ENCODE measurements at regions not wholly inside any gene's neighbourhood (a gene's known extent, or its start where the extent isn't known, plus 50 kb on each side); places are given as distances from the start of the nearest gene placed in this dataset.

- Mint-ChIP-seq H3K27me3 (no peaks in the 10 kb centered on the region), H3K36me3 (no peaks in the 10 kb centered on the region), H3K9me3 (peaks cover 0 to 22% (median 6%) of the 10 kb centered on the region in 8 donors), H3K4me3 (no peak overlapping the region), H3K27ac (no peak overlapping the region), H3K4me1 (no peaks in the 10 kb centered on the region)
- H3K4me1 ChIP-seq (ENCODE audit: insufficient read depth, low read length) = no peaks in the 10 kb centered on the region
- CTCF ChIA-PET (ENCODE audit: partially characterized antibody) = no interaction called here
- no peaks in the 10 kb centered on the region for H3K36me3 ChIP-seq (ENCODE audit: insufficient read depth, low read length)
- H3K27ac ChIP-seq (ENCODE audit: low read depth, low read length) = no peak overlapping the region
- H3K27me3 ChIP-seq (ENCODE audit: insufficient read depth, low read length) = no peaks in the 10 kb centered on the region
- H3K9me3 ChIP-seq (ENCODE audit: control insufficient read depth in 1 of 2, low read length in 2 of 2) = no peaks in the 10 kb centered on the region
- intact Hi-C loops (cut with micrococcal nuclease) = no loop called here
- no peak overlapping the region for H3K4me3 ChIP-seq (ENCODE audit: low read length in 2 of 2)
- POLR2A ChIA-PET (ENCODE audit: partially characterized antibody) = no interaction called here
- DNase-seq = no peak
Observed at GRCh38 chr2:163493359-163494298, 242.2 kb downstream of the FIGN start.

- Mint-ChIP-seq H3K4me3 (no peak overlapping the region), H3K27me3 (no peaks in the 10 kb centered on the region), H3K27ac (no peak overlapping the region), H3K4me1 (no peaks in the 10 kb centered on the region), H3K9me3 (peaks cover 0 to 15% (median under 1%) of the 10 kb centered on the region in 8 donors), H3K36me3 (no peaks in the 10 kb centered on the region)
- CTCF ChIA-PET (ENCODE audit: partially characterized antibody) = no interaction called here
- Histone ChIP-seq H3K4me3 (ENCODE audit: low read length in 2 of 2) (no peak overlapping the region), H3K27ac (ENCODE audit: low read depth, low read length) (no peak overlapping the region), H3K36me3 (ENCODE audit: insufficient read depth, low read length) (no peaks in the 10 kb centered on the region), H3K27me3 (ENCODE audit: insufficient read depth, low read length) (no peaks in the 10 kb centered on the region), H3K4me1 (ENCODE audit: insufficient read depth, low read length) (no peaks in the 10 kb centered on the region), H3K9me3 (ENCODE audit: control insufficient read depth in 1 of 2, low read length in 2 of 2) (no peaks in the 10 kb centered on the region)
- intact Hi-C loops (cut with micrococcal nuclease) = no loop called here
- POLR2A ChIA-PET (ENCODE audit: partially characterized antibody) = no interaction called here
- DNase-seq = no peak
Observed at GRCh38 chr2:163491850-163492249, 244.0 kb downstream of the FIGN start.

GRCh38 chr2:163490281-163490680 lies 245.5 kb downstream of the FIGN start:
- no peaks in the 10 kb centered on the region for H3K36me3 ChIP-seq (ENCODE audit: insufficient read depth, low read length)
- no peak overlapping the region for H3K27ac ChIP-seq (ENCODE audit: low read depth, low read length)
- Mint-ChIP-seq H3K9me3 (peaks cover 0 to 4% (median 0%) of the 10 kb centered on the region in 8 donors), H3K27ac (no peak overlapping the region), H3K4me1 (no peaks in the 10 kb centered on the region), H3K27me3 (no peaks in the 10 kb centered on the region), H3K36me3 (no peaks in the 10 kb centered on the region), H3K4me3 (no peak overlapping the region)
- H3K4me1 ChIP-seq (ENCODE audit: insufficient read depth, low read length) = no peaks in the 10 kb centered on the region
- ChIA-PET POLR2A (ENCODE audit: partially characterized antibody) (no interaction called here), CTCF (ENCODE audit: partially characterized antibody) (no interaction called here)
- no peak for DNase-seq
- intact Hi-C loops (cut with micrococcal nuclease) = no loop called here
- H3K9me3 ChIP-seq (ENCODE audit: control insufficient read depth in 1 of 2, low read length in 2 of 2) = no peaks in the 10 kb centered on the region
- no peak overlapping the region for H3K4me3 ChIP-seq (ENCODE audit: low read length in 2 of 2)
- no peaks in the 10 kb centered on the region for H3K27me3 ChIP-seq (ENCODE audit: insufficient read depth, low read length)

GRCh38 chr2:163481515-163481914 lies 254.3 kb downstream of the FIGN start:
- Histone ChIP-seq H3K27ac (ENCODE audit: low read depth, low read length) (no peak overlapping the region), H3K27me3 (ENCODE audit: insufficient read depth, low read length) (no peaks in the 10 kb centered on the region), H3K4me3 (ENCODE audit: low read length in 2 of 2) (no peak overlapping the region), H3K4me1 (ENCODE audit: insufficient read depth, low read length) (no peaks in the 10 kb centered on the region), H3K36me3 (ENCODE audit: insufficient read depth, low read length) (no peaks in the 10 kb centered on the region), H3K9me3 (ENCODE audit: control insufficient read depth in 1 of 2, low read length in 2 of 2) (no peaks in the 10 kb centered on the region)
- H3K27me3 Mint-ChIP-seq = no peaks in the 10 kb centered on the region
- H3K4me3 Mint-ChIP-seq = no peak overlapping the region
- intact Hi-C loops (cut with micrococcal nuclease) = no loop called here
- peaks cover 0 to 9% (median under 1%) of the 10 kb centered on the region in 8 donors for H3K9me3 Mint-ChIP-seq
- ChIA-PET POLR2A (ENCODE audit: partially characterized antibody) (no interaction called here), CTCF (ENCODE audit: partially characterized antibody) (no interaction called here)
- no peak for DNase-seq
- no peaks in the 10 kb centered on the region for H3K4me1 Mint-ChIP-seq
- no peak overlapping the region for H3K27ac Mint-ChIP-seq
- H3K36me3 Mint-ChIP-seq = no peaks in the 10 kb centered on the region

- Mint-ChIP-seq H3K9me3 (peaks cover 0 to 9% (median under 1%) of the 10 kb centered on the region in 8 donors), H3K36me3 (no peaks in the 10 kb centered on the region), H3K4me1 (no peaks in the 10 kb centered on the region), H3K27ac (no peak overlapping the region), H3K27me3 (no peaks in the 10 kb centered on the region), H3K4me3 (no peak overlapping the region)
- H3K4me3 ChIP-seq (ENCODE audit: low read length in 2 of 2) = no peak overlapping the region
- POLR2A ChIA-PET (ENCODE audit: partially characterized antibody) = no interaction called here
- H3K9me3 ChIP-seq (ENCODE audit: control insufficient read depth in 1 of 2, low read length in 2 of 2) = no peaks in the 10 kb centered on the region
- H3K4me1 ChIP-seq (ENCODE audit: insufficient read depth, low read length) = no peaks in the 10 kb centered on the region
- H3K36me3 ChIP-seq (ENCODE audit: insufficient read depth, low read length) = no peaks in the 10 kb centered on the region
- H3K27ac ChIP-seq (ENCODE audit: low read depth, low read length) = no peak overlapping the region
- no peaks in the 10 kb centered on the region for H3K27me3 ChIP-seq (ENCODE audit: insufficient read depth, low read length)
- CTCF ChIA-PET (ENCODE audit: partially characterized antibody) = no interaction called here
- intact Hi-C loops (cut with micrococcal nuclease) = no loop called here
- no peak for DNase-seq
Observed at GRCh38 chr2:163479599-163479998, 256.2 kb downstream of the FIGN start.

- H3K27ac ChIP-seq (ENCODE audit: low read depth, low read length) = no peak overlapping the region
- H3K4me1 ChIP-seq (ENCODE audit: insufficient read depth, low read length) = no peaks in the 10 kb centered on the region
- Mint-ChIP-seq H3K27me3 (no peaks in the 10 kb centered on the region), H3K27ac (no peak overlapping the region), H3K9me3 (peaks cover 0 to 13% (median 3%) of the 10 kb centered on the region in 8 donors), H3K4me3 (no peak overlapping the region), H3K4me1 (no peaks in the 10 kb centered on the region), H3K36me3 (no peaks in the 10 kb centered on the region)
- no peaks in the 10 kb centered on the region for H3K36me3 ChIP-seq (ENCODE audit: insufficient read depth, low read length)
- no peak overlapping the region for H3K4me3 ChIP-seq (ENCODE audit: low read length in 2 of 2)
- ChIA-PET CTCF (ENCODE audit: partially characterized antibody) (no interaction called here), POLR2A (ENCODE audit: partially characterized antibody) (no interaction called here)
- intact Hi-C loops (cut with micrococcal nuclease) = no loop called here
- H3K9me3 ChIP-seq (ENCODE audit: control insufficient read depth in 1 of 2, low read length in 2 of 2) = no peaks in the 10 kb centered on the region
- H3K27me3 ChIP-seq (ENCODE audit: insufficient read depth, low read length) = no peaks in the 10 kb centered on the region
- no peak for DNase-seq
Observed at GRCh38 chr2:163475815-163476214, 260.0 kb downstream of the FIGN start.

GRCh38 chr2:163474889-163475288 lies 260.9 kb downstream of the FIGN start:
- Histone ChIP-seq H3K36me3 (ENCODE audit: insufficient read depth, low read length) (no peaks in the 10 kb centered on the region), H3K27ac (ENCODE audit: low read depth, low read length) (no peak overlapping the region), H3K9me3 (ENCODE audit: control insufficient read depth in 1 of 2, low read length in 2 of 2) (no peaks in the 10 kb centered on the region), H3K4me3 (ENCODE audit: low read length in 2 of 2) (no peak overlapping the region), H3K4me1 (ENCODE audit: insufficient read depth, low read length) (no peaks in the 10 kb centered on the region), H3K27me3 (ENCODE audit: insufficient read depth, low read length) (no peaks in the 10 kb centered on the region)
- no peak overlapping the region for H3K27ac Mint-ChIP-seq
- no peaks in the 10 kb centered on the region for H3K4me1 Mint-ChIP-seq
- H3K27me3 Mint-ChIP-seq = no peaks in the 10 kb centered on the region
- CTCF ChIA-PET (ENCODE audit: partially characterized antibody) = no interaction called here
- no peak overlapping the region for H3K4me3 Mint-ChIP-seq
- no peak for DNase-seq
- peaks cover 0 to 13% (median 3%) of the 10 kb centered on the region in 8 donors for H3K9me3 Mint-ChIP-seq
- POLR2A ChIA-PET (ENCODE audit: partially characterized antibody) = no interaction called here
- intact Hi-C loops (cut with micrococcal nuclease) = no loop called here
- no peaks in the 10 kb centered on the region for H3K36me3 Mint-ChIP-seq

Measured in CD4-positive, alpha-beta memory T cell (primary cell).